ENCODE measurements at regions not wholly inside any gene's neighbourhood (a gene's known extent, or its start where the extent isn't known, plus 50 kb on each side); places are given as distances from the start of the nearest gene placed in this dataset.

DNA sequence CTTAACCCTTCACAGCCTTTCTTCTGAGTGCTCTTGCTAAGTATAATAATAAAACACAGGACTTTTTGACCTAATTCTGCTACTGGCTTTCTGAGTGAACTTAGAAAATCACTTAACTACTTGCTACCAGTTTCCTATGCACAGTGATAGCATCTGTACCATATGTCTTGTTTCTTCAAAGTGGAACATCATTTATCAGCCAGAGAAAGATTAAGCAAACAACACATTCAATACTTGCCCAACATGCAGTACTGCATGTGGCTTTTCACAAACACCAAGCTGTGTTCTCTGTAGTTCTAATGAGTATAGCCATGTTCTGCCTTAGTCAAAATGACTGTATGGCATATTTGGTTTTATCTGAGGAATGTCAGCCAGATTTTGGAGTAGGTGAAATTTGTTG lies 1286.6 kb upstream of the ZEB2 start:
- TF ChIP-seq, protein P1, sequence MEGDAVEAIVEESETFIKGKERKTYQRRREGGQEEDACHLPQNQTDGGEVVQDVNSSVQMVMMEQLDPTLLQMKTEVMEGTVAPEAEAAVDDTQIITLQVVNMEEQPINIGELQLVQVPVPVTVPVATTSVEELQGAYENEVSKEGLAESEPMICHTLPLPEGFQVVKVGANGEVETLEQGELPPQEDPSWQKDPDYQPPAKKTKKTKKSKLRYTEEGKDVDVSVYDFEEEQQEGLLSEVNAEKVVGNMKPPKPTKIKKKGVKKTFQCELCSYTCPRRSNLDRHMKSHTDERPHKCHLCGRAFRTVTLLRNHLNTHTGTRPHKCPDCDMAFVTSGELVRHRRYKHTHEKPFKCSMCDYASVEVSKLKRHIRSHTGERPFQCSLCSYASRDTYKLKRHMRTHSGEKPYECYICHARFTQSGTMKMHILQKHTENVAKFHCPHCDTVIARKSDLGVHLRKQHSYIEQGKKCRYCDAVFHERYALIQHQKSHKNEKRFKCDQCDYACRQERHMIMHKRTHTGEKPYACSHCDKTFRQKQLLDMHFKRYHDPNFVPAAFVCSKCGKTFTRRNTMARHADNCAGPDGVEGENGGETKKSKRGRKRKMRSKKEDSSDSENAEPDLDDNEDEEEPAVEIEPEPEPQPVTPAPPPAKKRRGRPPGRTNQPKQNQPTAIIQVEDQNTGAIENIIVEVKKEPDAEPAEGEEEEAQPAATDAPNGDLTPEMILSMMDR (conservative IDR thresholded peaks at IDR 0.05): no peak
- TF ChIP-seq EZH2 (IDR thresholded peaks at IDR 0.05; ENCODE audit: low read depth): no peak
